ENCODE measurements at regions not wholly inside any gene's neighbourhood (a gene's known extent, or its start where the extent isn't known, plus 50 kb on each side); places are given as distances from the start of the nearest gene placed in this dataset.

DNA sequence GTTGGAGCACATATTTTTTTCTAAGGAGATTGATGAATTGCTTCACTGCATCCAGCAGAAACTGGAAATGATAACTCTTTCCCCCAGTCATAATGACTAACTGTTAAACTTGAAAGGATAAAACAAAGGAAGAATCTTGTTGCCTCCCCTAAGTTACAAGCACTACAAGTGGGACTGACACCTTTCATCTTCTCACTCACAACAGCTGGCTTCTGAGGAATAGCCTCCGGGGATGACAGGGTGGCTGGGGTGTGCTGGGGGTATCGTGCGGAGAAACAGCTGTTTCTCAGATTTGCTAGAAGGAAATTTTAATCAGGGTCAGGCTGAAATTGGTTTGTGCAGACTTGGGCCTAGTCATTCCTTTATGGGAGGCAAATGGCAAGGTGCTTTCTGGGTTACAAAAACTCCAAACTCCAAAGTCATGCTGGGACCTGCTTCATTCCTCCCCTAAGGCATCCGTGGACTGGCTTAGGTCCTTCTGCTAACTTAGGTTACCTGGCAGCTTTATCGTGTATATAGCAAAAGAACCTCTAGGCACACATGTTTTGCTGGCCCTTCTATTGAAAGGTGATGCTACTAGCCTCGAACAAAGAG lies 557.2 kb downstream of the TOX3 start:
- TF ChIP-seq, protein P1, sequence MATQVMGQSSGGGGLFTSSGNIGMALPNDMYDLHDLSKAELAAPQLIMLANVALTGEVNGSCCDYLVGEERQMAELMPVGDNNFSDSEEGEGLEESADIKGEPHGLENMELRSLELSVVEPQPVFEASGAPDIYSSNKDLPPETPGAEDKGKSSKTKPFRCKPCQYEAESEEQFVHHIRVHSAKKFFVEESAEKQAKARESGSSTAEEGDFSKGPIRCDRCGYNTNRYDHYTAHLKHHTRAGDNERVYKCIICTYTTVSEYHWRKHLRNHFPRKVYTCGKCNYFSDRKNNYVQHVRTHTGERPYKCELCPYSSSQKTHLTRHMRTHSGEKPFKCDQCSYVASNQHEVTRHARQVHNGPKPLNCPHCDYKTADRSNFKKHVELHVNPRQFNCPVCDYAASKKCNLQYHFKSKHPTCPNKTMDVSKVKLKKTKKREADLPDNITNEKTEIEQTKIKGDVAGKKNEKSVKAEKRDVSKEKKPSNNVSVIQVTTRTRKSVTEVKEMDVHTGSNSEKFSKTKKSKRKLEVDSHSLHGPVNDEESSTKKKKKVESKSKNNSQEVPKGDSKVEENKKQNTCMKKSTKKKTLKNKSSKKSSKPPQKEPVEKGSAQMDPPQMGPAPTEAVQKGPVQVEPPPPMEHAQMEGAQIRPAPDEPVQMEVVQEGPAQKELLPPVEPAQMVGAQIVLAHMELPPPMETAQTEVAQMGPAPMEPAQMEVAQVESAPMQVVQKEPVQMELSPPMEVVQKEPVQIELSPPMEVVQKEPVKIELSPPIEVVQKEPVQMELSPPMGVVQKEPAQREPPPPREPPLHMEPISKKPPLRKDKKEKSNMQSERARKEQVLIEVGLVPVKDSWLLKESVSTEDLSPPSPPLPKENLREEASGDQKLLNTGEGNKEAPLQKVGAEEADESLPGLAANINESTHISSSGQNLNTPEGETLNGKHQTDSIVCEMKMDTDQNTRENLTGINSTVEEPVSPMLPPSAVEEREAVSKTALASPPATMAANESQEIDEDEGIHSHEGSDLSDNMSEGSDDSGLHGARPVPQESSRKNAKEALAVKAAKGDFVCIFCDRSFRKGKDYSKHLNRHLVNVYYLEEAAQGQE (IDR thresholded peaks at IDR 0.05; ENCODE audit: low read depth) = no peak
- TF ChIP-seq FOXM1 (IDR thresholded peaks at IDR 0.05; ENCODE audit: borderline replicate concordance, low read depth) (no peak), NFIC (IDR thresholded peaks at IDR 0.05) (no peak), TAF1 (IDR thresholded peaks at IDR 0.05; ENCODE audit: low read depth) (no peak), TEAD4 (IDR thresholded peaks at IDR 0.05) (no peak), YY1 (IDR thresholded peaks at IDR 0.05; ENCODE audit: low read depth) (no peak), CEBPB (IDR thresholded peaks at IDR 0.05) (no peak), RAD21 (IDR thresholded peaks at IDR 0.05; ENCODE audit: low read depth) (no peak), ZBTB7A (IDR thresholded peaks at IDR 0.05; ENCODE audit: low read depth) (no peak), EGR1 (IDR thresholded peaks at IDR 0.05) (no peak), EP300 (IDR thresholded peaks at IDR 0.05; ENCODE audit: borderline replicate concordance) (no peak), TCF12 (IDR thresholded peaks at IDR 0.05; ENCODE audit: low read depth) (no peak), CREB1 (IDR thresholded peaks at IDR 0.05; ENCODE audit: low read depth) (no peak)
- TF ChIP-seq, protein P2, sequence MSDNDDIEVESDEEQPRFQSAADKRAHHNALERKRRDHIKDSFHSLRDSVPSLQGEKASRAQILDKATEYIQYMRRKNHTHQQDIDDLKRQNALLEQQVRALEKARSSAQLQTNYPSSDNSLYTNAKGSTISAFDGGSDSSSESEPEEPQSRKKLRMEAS (IDR thresholded peaks at IDR 0.05) = no peak
- TF ChIP-seq, protein P3, sequence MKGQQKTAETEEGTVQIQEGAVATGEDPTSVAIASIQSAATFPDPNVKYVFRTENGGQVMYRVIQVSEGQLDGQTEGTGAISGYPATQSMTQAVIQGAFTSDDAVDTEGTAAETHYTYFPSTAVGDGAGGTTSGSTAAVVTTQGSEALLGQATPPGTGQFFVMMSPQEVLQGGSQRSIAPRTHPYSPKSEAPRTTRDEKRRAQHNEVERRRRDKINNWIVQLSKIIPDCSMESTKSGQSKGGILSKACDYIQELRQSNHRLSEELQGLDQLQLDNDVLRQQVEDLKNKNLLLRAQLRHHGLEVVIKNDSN (IDR thresholded peaks at IDR 0.05) = no peak

DNA sequence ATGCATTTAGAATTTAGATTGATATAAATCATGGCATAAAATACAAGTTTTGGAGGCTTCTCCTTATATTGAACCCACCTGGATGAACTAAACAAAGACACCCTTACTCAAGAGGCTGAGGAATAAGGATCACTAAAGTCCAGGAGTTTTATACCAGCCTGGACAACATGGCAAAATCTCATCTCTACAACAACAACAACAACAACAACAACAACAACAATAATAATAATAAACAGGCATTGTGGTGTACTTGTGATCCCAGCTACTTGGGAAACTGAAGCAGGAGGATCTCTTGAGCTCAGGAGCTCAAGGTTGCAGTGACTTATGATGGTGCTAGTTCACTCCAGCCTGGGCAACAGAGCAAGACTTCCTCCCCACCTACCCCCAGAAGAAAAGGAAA lies 558.0 kb downstream of the TOX3 start:
- TF ChIP-seq RAD21 (IDR thresholded peaks at IDR 0.05; ENCODE audit: low read depth) (no peak), CEBPB (IDR thresholded peaks at IDR 0.05) (no peak), CREB1 (IDR thresholded peaks at IDR 0.05; ENCODE audit: low read depth) (no peak), NFIC (IDR thresholded peaks at IDR 0.05) (no peak), TCF12 (IDR thresholded peaks at IDR 0.05; ENCODE audit: low read depth) (no peak), TEAD4 (IDR thresholded peaks at IDR 0.05) (no peak), EGR1 (IDR thresholded peaks at IDR 0.05) (no peak), YY1 (IDR thresholded peaks at IDR 0.05; ENCODE audit: low read depth) (no peak), ZBTB7A (IDR thresholded peaks at IDR 0.05; ENCODE audit: low read depth) (no peak), FOXM1 (IDR thresholded peaks at IDR 0.05; ENCODE audit: borderline replicate concordance, low read depth) (no peak), EP300 (IDR thresholded peaks at IDR 0.05; ENCODE audit: borderline replicate concordance) (no peak), TAF1 (IDR thresholded peaks at IDR 0.05; ENCODE audit: low read depth) (no peak)
- TF ChIP-seq, protein P3 (IDR thresholded peaks at IDR 0.05) = no peak
- TF ChIP-seq, protein P2 (IDR thresholded peaks at IDR 0.05) = no peak
- TF ChIP-seq, protein P1 (IDR thresholded peaks at IDR 0.05; ENCODE audit: low read depth) = no peak

DNA sequence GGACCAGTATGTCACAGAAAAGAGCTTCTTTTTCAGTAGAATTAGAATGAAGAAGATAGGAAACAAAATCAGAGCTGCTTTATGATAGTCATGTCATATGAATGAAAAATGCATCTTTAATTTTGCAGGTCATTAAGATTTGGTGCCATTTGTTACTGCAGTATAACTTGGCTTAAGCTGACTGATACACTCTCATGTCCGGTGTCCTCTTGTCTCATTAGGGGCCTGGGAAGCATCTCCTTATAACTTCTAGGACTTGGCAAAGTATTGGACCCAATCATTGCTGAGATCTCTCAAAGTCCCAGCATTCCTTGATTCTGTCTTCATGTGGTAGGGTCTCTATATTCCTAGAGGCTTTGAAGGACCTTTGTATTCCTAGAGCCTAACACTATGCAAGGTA lies 559.4 kb downstream of the TOX3 start:
- no peak for TF ChIP-seq NFIC (IDR thresholded peaks at IDR 0.05)

DNA sequence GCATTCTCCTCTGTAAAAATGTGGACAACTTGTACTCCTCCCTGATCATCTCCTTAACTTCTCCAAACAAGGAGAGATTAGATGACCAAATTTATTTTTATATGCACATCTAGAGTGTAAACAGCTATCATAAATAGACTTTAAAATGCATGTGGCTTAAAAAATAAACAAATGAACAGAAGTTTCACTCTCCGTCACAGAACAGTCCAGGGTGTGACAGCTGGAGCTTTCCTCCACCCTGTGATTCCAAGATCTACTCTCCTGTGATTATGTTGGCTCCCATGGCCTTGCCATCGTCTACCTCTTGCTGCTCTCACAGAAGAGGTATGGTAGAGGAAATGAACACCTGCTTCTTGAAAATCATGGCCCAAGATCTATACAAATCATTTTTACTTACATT lies 560.2 kb downstream of the TOX3 start:
- TF ChIP-seq CREB1 (IDR thresholded peaks at IDR 0.05; ENCODE audit: low read depth) (no peak), RAD21 (IDR thresholded peaks at IDR 0.05; ENCODE audit: low read depth) (no peak), EGR1 (IDR thresholded peaks at IDR 0.05) (no peak), ZBTB7A (IDR thresholded peaks at IDR 0.05; ENCODE audit: low read depth) (no peak), CEBPB (IDR thresholded peaks at IDR 0.05) (no peak), FOXM1 (IDR thresholded peaks at IDR 0.05; ENCODE audit: borderline replicate concordance, low read depth) (no peak), EP300 (IDR thresholded peaks at IDR 0.05; ENCODE audit: borderline replicate concordance) (no peak), TAF1 (IDR thresholded peaks at IDR 0.05; ENCODE audit: low read depth) (no peak), YY1 (IDR thresholded peaks at IDR 0.05; ENCODE audit: low read depth) (no peak), NFIC (IDR thresholded peaks at IDR 0.05) (no peak), TCF12 (IDR thresholded peaks at IDR 0.05; ENCODE audit: low read depth) (no peak), TEAD4 (IDR thresholded peaks at IDR 0.05) (no peak)
- TF ChIP-seq, protein P1 (IDR thresholded peaks at IDR 0.05; ENCODE audit: low read depth) = no peak
- TF ChIP-seq, protein P3 (IDR thresholded peaks at IDR 0.05) = no peak
- TF ChIP-seq, protein P2 (IDR thresholded peaks at IDR 0.05) = no peak
